SK-N-SH (cell line): ENCODE measurements at regions not wholly inside any gene's neighbourhood (a gene's known extent, or its start where the extent isn't known, plus 50 kb on each side); places are given as distances from the start of the nearest gene placed in this dataset.

Experiments
- CTCF ChIA-PET: fragments of 300-600, 350-600 bp; formaldehyde crosslinking; extraction: SDS; loops from one replicate; lab custom pipeline; 2021; lab: Yijun Ruan, JAX
- POLR2A ChIA-PET: fragments of 350-600 bp; sonication (Branson Sonifier 250); formaldehyde crosslinking; extraction: SDS; loops from one replicate; lab custom pipeline; 2020; ENCODE audit warnings: antibody characterized with exemption, inconsistent platforms; lab: Yijun Ruan, JAX
- DNase-seq: peaks from one replicate; pipeline ENCODE4 v3.0.0; 2012
- H2AFZ ChIP-seq: fragments of 200-600 bp; sonication (generic); 2 replicates; pipeline ENCODE4 v1.8.1; 2016; ENCODE audit warnings: antibody characterized with exemption, mild to moderate bottlenecking, low read depth
- H3F3A ChIP-seq: fragments of 200-600 bp; sonication (generic); replicated peaks from 2 replicates; pipeline ENCODE3; 2016; ENCODE audit warnings: antibody characterized with exemption, mild to moderate bottlenecking; ENCODE audit not compliant: insufficient read depth
- H3K27ac ChIP-seq, 2 experiments: fragments of 200-500 bp in 1 of 2; fragments of 200-600 bp in 1 of 2; sonication (Bioruptor generic) in 1 of 2; sonication (generic), shearing (Covaris generic) in 1 of 2; 2 replicates each; pipeline versions ENCODE4 v1.5.1 to v1.6.1; 2014 to 2016; ENCODE audit warnings: low read depth in 2 of 2, inconsistent platforms in 1 of 2, low read length in 1 of 2, mild to moderate bottlenecking in 1 of 2, mixed read lengths in 1 of 2
- H3K27me3 ChIP-seq: fragments of 200-600 bp; sonication (generic), shearing (Covaris generic); 2 replicates; pipeline ENCODE4 v1.6.1; 2016; ENCODE audit warnings: mixed run types; ENCODE audit not compliant: insufficient read depth
- H3K36me3 ChIP-seq, 2 experiments: fragments of 200-500 bp in 1 of 2; fragments of 200-600 bp in 1 of 2; sonication (Bioruptor generic) in 1 of 2; sonication (generic) in 1 of 2; replicated peaks in 1 of 2; 2 replicates each; pipeline versions ENCODE3 to v1.5.1; 2014 to 2016; ENCODE audit warnings: low read length in 1 of 2, mild to moderate bottlenecking in 1 of 2; ENCODE audit not compliant: insufficient read depth in 2 of 2, control insufficient read depth in 1 of 2
- H3K4me1 ChIP-seq, 2 experiments: fragments of 200-500 bp in 1 of 2; fragments of 200-600 bp in 1 of 2; sonication (Bioruptor generic) in 1 of 2; sonication (generic), shearing (Covaris generic) in 1 of 2; 2 replicates each; pipeline versions ENCODE4 v1.5.1 to v1.6.1; 2014 to 2016; ENCODE audit warnings: low read depth in 1 of 2, low read length in 1 of 2, mixed run types in 1 of 2; ENCODE audit not compliant: insufficient read depth in 2 of 2, control insufficient read depth in 1 of 2
- H3K4me2 ChIP-seq: fragments of 200-600 bp; sonication (generic), shearing (Covaris generic); 2 replicates; pipeline ENCODE4 v1.6.1; 2017; ENCODE audit warnings: mixed run types
- H3K4me3 ChIP-seq, 2 experiments: fragments of 200-500 bp in 1 of 2; fragments of 200-600 bp in 1 of 2; sonication (Bioruptor generic) in 1 of 2; sonication (generic), shearing (Covaris generic) in 1 of 2; 2 replicates each; pipeline versions ENCODE4 v1.5.1 to v1.8.1; 2014 to 2016; ENCODE audit warnings: low read depth in 2 of 2, inconsistent platforms in 1 of 2, low read length in 1 of 2, mild to moderate bottlenecking in 1 of 2, mixed read lengths in 1 of 2, moderate library complexity in 1 of 2
- H3K79me2 ChIP-seq: fragments of 200-600 bp; sonication (generic); 2 replicates; pipeline ENCODE4 v1.8.1; 2017; ENCODE audit warnings: mild to moderate bottlenecking; ENCODE audit not compliant: insufficient read depth
- H3K9ac ChIP-seq: fragments of 200-600 bp; sonication (generic); 2 replicates; pipeline ENCODE4 v1.6.1; 2017; ENCODE audit warnings: mixed run types
- H3K9me2 ChIP-seq: fragments of 200-600 bp; sonication (generic); 2 replicates; pipeline ENCODE4 v1.6.1; 2017; ENCODE audit warnings: mixed run types
- H3K9me3 ChIP-seq: fragments of 200-600 bp; sonication (generic); 2 replicates; pipeline ENCODE4 v1.6.1; 2017; ENCODE audit warnings: mixed run types, mild to moderate bottlenecking, moderate library complexity
- H4K20me1 ChIP-seq: fragments of 200-600 bp; sonication (generic); 2 replicates; pipeline ENCODE4 v1.6.1; 2017; ENCODE audit warnings: mild to moderate bottlenecking, mixed run types; ENCODE audit not compliant: insufficient read depth
- FOSL2 ChIP-seq: IDR thresholded peaks from 2 replicates; pipeline ENCODE4 v1.4.0; 2012; ENCODE audit warnings: low read depth, mild to moderate bottlenecking, moderate library complexity, borderline replicate concordance
- JUND ChIP-seq: IDR thresholded peaks from 2 replicates; pipeline ENCODE4 v1.4.0; 2012
- RCOR1 ChIP-seq: fragments of 150-350 bp; IDR thresholded peaks from 2 replicates; pipeline ENCODE4 v1.6.1; 2017; ENCODE audit warnings: antibody characterized with exemption, low read length
- REST ChIP-seq: IDR thresholded peaks from 2 replicates; pipeline ENCODE4 v1.6.1; 2012; ENCODE audit warnings: mild to moderate bottlenecking, low read depth, low read length, moderate library complexity
- SIN3A ChIP-seq: IDR thresholded peaks from 2 replicates; pipeline ENCODE4 v1.6.1; 2012; ENCODE audit warnings: low read depth, mild to moderate bottlenecking, low read length, moderate library complexity, borderline replicate concordance
- TCF12 ChIP-seq: IDR thresholded peaks from 2 replicates; pipeline ENCODE4 v1.4.0; 2012
- WGBS: methylation state at CpG from one replicate; pipeline ENCODE4 v1.1.6; 2017; ENCODE audit warnings: low lambda C conversion rate; 5-methylcytosine and 5-hydroxymethylcytosine counted together
- TF ChIP-seq, protein P1 (sequence below): fragments of 150-350 bp; IDR thresholded peaks from 2 replicates; pipeline ENCODE4 v1.6.1; 2017; ENCODE audit warnings: antibody characterized with exemption, low read length, low read depth, borderline replicate concordance
- TF ChIP-seq, protein P2 (sequence below): IDR thresholded peaks from 2 replicates; pipeline ENCODE4 v1.4.0; 2012; ENCODE audit warnings: low read depth, borderline replicate concordance
- TF ChIP-seq, protein P3 (sequence below): IDR thresholded peaks from 2 replicates; pipeline ENCODE4 v1.4.0; 2012; ENCODE audit warnings: low read depth, borderline replicate concordance

DNA sequence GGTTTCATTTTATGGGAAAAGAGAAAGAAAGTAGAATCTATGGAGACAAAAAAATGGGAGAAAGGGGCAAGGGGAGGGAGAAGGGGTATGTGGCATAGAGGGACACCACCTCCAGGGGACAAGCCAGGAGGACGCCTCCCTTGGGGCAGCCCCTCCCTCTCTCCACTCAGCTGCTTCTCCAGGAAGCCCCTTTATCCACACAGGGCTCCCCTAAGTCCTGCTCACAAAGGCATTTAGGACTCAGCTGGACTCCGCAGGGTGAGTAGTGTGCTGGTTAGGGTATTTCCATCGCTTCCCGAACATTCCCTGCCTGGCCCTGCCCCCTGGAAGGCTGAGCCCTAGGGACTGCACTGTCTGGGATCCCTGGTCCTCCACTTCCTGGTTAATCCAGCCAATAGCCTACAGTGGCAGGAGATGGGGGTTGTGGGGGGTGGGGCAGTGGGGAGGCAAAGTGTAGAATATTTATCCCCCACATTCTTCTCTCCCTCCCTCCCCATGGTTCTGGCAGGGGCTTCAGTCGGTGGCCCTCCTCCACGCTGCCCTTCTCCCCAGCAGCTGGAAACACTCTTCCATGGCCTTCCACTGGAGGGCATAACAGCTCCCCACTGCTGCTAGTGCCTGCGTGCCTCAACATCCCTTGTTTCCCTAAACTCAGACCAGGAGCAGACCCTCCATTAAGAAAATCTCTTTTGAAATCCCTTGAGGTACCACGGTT is 84.8 kb downstream of the SNX5 start (continued):
- TF ChIP-seq, protein P1, sequence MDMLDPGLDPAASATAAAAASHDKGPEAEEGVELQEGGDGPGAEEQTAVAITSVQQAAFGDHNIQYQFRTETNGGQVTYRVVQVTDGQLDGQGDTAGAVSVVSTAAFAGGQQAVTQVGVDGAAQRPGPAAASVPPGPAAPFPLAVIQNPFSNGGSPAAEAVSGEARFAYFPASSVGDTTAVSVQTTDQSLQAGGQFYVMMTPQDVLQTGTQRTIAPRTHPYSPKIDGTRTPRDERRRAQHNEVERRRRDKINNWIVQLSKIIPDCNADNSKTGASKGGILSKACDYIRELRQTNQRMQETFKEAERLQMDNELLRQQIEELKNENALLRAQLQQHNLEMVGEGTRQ: no peak

- H3F3A ChIP-seq: no peaks in the 10 kb centered on the region
- H3K79me2 ChIP-seq: no peaks in the 10 kb centered on the region
- H3K9me3 ChIP-seq: no peaks in the 10 kb centered on the region
- no peaks in the 10 kb centered on the region for H3K9me2 ChIP-seq
- DNase-seq: no peak
- no peaks in the 10 kb centered on the region for H4K20me1 ChIP-seq
- TF ChIP-seq, protein P2, sequence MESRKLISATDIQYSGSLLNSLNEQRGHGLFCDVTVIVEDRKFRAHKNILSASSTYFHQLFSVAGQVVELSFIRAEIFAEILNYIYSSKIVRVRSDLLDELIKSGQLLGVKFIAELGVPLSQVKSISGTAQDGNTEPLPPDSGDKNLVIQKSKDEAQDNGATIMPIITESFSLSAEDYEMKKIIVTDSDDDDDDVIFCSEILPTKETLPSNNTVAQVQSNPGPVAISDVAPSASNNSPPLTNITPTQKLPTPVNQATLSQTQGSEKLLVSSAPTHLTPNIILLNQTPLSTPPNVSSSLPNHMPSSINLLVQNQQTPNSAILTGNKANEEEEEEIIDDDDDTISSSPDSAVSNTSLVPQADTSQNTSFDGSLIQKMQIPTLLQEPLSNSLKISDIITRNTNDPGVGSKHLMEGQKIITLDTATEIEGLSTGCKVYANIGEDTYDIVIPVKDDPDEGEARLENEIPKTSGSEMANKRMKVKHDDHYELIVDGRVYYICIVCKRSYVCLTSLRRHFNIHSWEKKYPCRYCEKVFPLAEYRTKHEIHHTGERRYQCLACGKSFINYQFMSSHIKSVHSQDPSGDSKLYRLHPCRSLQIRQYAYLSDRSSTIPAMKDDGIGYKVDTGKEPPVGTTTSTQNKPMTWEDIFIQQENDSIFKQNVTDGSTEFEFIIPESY: no peak
- TF ChIP-seq RCOR1 (no peak), FOSL2 (no peak), TCF12 (no peak), SIN3A (no peak), JUND (no peak), REST (no peak)
- TF ChIP-seq, protein P3, sequence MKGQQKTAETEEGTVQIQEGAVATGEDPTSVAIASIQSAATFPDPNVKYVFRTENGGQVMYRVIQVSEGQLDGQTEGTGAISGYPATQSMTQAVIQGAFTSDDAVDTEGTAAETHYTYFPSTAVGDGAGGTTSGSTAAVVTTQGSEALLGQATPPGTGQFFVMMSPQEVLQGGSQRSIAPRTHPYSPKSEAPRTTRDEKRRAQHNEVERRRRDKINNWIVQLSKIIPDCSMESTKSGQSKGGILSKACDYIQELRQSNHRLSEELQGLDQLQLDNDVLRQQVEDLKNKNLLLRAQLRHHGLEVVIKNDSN: no peak
- H3K4me2 ChIP-seq: no peak overlapping the region
- H3K4me3 ChIP-seq: no peak overlapping the region
- H3K4me1 ChIP-seq: peaks cover 0 to 5% of the 10 kb centered on the region in 2 experiments; a peak in 1 of 4 replicates
- 75% methylated on average over 10 of the region's 10 CpGs for WGBS
- POLR2A ChIA-PET: no interaction called here
- H3K27ac ChIP-seq: no peak overlapping the region
- CTCF ChIA-PET: interaction anchor here (1.4 kb wide), 1 partner anchor 15 kb away, joined by 4 read pairs; no protein-coding TSS in a partner anchor
- no peaks in the 10 kb centered on the region for H3K27me3 ChIP-seq
- no peak overlapping the region for H3K9ac ChIP-seq
- H2AFZ ChIP-seq: no peak overlapping the region
- no peaks in the 10 kb centered on the region for H3K36me3 ChIP-seq
Measured at GRCh38 chr20:17882834-17883591, 85.6 kb downstream of the SNX5 start.
